ENCODE measurements at regions not wholly inside any gene's neighbourhood (a gene's known extent, or its start where the extent isn't known, plus 50 kb on each side); places are given as distances from the start of the nearest gene placed in this dataset.

GRCh38 chr6:169891846-169892245, 140.4 kb downstream of the ERMARD start:
- TF ChIP-seq ZNF274 (IDR thresholded peaks at IDR 0.05; ENCODE audit: low read depth, low read length) (no peak), YY1 (IDR thresholded peaks at IDR 0.05; ENCODE audit: insufficient read depth, insufficient read length) (no peak), SUZ12 (IDR thresholded peaks at IDR 0.05; ENCODE audit: extremely low read depth, insufficient read depth, insufficient read length) (no peak)

Data from NT2/D1 (cell line).